ENCODE measurements at regions not wholly inside any gene's neighbourhood (a gene's known extent, or its start where the extent isn't known, plus 50 kb on each side); places are given as distances from the start of the nearest gene placed in this dataset.

DNA sequence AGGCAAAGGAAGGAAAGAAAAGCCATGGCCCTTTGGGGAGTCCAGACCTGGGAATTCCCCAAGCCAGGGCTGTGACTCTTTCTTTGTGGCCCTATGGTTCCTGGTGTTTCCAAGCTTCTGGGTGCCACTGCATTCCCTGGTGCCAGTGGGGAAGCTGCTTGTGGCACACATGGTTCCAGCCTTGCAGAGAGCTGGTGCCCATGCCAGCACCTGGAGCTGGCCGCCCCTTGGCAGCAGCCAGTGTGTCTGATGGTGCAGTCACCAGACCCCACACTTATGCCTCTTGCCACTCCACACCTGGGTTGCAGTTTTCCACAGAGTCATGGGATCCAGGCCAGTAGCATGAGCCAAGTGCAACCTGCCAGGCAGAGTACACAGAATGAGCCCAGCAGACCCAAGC is 1495.3 kb upstream of the NUDT12 start:
- no peak for TF ChIP-seq OSR1 (CRISPR knock-in tag; IDR thresholded peaks at IDR 0.05)
- TF ChIP-seq, protein P1, sequence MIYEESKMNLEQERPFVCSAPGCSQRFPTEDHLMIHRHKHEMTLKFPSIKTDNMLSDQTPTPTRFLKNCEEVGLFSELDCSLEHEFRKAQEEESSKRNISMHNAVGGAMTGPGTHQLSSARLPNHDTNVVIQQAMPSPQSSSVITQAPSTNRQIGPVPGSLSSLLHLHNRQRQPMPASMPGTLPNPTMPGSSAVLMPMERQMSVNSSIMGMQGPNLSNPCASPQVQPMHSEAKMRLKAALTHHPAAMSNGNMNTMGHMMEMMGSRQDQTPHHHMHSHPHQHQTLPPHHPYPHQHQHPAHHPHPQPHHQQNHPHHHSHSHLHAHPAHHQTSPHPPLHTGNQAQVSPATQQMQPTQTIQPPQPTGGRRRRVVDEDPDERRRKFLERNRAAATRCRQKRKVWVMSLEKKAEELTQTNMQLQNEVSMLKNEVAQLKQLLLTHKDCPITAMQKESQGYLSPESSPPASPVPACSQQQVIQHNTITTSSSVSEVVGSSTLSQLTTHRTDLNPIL (CRISPR knock-in tag; IDR thresholded peaks at IDR 0.05; ENCODE audit: low read depth), result no peak
- TF ChIP-seq, protein P2, sequence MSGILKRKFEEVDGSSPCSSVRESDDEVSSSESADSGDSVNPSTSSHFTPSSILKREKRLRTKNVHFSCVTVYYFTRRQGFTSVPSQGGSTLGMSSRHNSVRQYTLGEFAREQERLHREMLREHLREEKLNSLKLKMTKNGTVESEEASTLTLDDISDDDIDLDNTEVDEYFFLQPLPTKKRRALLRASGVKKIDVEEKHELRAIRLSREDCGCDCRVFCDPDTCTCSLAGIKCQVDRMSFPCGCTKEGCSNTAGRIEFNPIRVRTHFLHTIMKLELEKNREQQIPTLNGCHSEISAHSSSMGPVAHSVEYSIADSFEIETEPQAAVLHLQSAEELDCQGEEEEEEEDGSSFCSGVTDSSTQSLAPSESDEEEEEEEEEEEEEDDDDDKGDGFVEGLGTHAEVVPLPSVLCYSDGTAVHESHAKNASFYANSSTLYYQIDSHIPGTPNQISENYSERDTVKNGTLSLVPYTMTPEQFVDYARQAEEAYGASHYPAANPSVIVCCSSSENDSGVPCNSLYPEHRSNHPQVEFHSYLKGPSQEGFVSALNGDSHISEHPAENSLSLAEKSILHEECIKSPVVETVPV (CRISPR knock-in tag; IDR thresholded peaks at IDR 0.05), result no peak
- TF ChIP-seq, protein P3, sequence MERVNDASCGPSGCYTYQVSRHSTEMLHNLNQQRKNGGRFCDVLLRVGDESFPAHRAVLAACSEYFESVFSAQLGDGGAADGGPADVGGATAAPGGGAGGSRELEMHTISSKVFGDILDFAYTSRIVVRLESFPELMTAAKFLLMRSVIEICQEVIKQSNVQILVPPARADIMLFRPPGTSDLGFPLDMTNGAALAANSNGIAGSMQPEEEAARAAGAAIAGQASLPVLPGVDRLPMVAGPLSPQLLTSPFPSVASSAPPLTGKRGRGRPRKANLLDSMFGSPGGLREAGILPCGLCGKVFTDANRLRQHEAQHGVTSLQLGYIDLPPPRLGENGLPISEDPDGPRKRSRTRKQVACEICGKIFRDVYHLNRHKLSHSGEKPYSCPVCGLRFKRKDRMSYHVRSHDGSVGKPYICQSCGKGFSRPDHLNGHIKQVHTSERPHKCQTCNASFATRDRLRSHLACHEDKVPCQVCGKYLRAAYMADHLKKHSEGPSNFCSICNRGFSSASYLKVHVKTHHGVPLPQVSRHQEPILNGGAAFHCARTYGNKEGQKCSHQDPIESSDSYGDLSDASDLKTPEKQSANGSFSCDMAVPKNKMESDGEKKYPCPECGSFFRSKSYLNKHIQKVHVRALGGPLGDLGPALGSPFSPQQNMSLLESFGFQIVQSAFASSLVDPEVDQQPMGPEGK (CRISPR knock-in tag; IDR thresholded peaks at IDR 0.05; ENCODE audit: borderline replicate concordance), result no peak
- TF ChIP-seq RARB (CRISPR knock-in tag; IDR thresholded peaks at IDR 0.05), result no peak
